HG03469 (cell line): ENCODE measurements at regions not wholly inside any gene's neighbourhood (a gene's known extent, or its start where the extent isn't known, plus 50 kb on each side); places are given as distances from the start of the nearest gene placed in this dataset.

ENCODE experiments used
- ATAC-seq: cut with Tn5 transposase; IDR thresholded peaks from one replicate; pipeline ENCODE4 v1.9.1; 2021; ENCODE audit warnings: mild to moderate bottlenecking, moderate library complexity, moderate number of reproducible peaks; ENCODE audit not compliant: unreplicated experiment

- no peak for ATAC-seq
Observed at GRCh38 chr13:106660746-106661625, 93.0 kb upstream of the ARGLU1 start.

- ATAC-seq: no peak
Observed at GRCh38 chr13:106657104-106657503, 89.2 kb upstream of the ARGLU1 start.

- no peak for ATAC-seq
Observed at GRCh38 chr13:106656186-106656585, 88.2 kb upstream of the ARGLU1 start.

GRCh38 chr13:106651442-106651841 is 83.5 kb upstream of the ARGLU1 start:
- no peak for ATAC-seq

- ATAC-seq: no peak
Observed at GRCh38 chr13:106650690-106651205, 82.8 kb upstream of the ARGLU1 start.

GRCh38 chr13:106649495-106649894 is 81.6 kb upstream of the ARGLU1 start:
- ATAC-seq: no peak

- ATAC-seq: no peak
Observed at GRCh38 chr13:106640515-106640914, 72.6 kb upstream of the ARGLU1 start.

GRCh38 chr13:106637519-106637918 is 69.6 kb upstream of the ARGLU1 start:
- no peak for ATAC-seq

GRCh38 chr13:106636492-106636891 is 68.6 kb upstream of the ARGLU1 start:
- ATAC-seq: no peak

- no peak for ATAC-seq
Observed at GRCh38 chr13:106635616-106636015, 67.7 kb upstream of the ARGLU1 start.

GRCh38 chr13:106633321-106633720 is 65.4 kb upstream of the ARGLU1 start:
- ATAC-seq: no peak

GRCh38 chr13:106630650-106631049 is 62.7 kb upstream of the ARGLU1 start:
- no peak for ATAC-seq

- no peak for ATAC-seq
Observed at GRCh38 chr13:106630162-106630561, 62.2 kb upstream of the ARGLU1 start.

- ATAC-seq: no peak
Observed at GRCh38 chr13:106628936-106629659, 61.2 kb upstream of the ARGLU1 start.

- no peak for ATAC-seq
Observed at GRCh38 chr13:106626473-106626872, 58.5 kb upstream of the ARGLU1 start.

GRCh38 chr13:106625578-106625977 is 57.6 kb upstream of the ARGLU1 start:
- ATAC-seq: no peak

GRCh38 chr13:106623799-106624460 is 56.0 kb upstream of the ARGLU1 start:
- no peak for ATAC-seq

- ATAC-seq: no peak
Observed at GRCh38 chr13:106621833-106622232, 53.9 kb upstream of the ARGLU1 start.

- peak; percentile 88 for ATAC-seq
Observed at GRCh38 chr13:106619688-106620555, 52.0 kb upstream of the ARGLU1 start.
